ENCODE measurements at regions not wholly inside any gene's neighbourhood (a gene's known extent, or its start where the extent isn't known, plus 50 kb on each side); places are given as distances from the start of the nearest gene placed in this dataset.
A peak's percentile ranks its signal among the peaks of the same experiment; 100 is the strongest.

DNA sequence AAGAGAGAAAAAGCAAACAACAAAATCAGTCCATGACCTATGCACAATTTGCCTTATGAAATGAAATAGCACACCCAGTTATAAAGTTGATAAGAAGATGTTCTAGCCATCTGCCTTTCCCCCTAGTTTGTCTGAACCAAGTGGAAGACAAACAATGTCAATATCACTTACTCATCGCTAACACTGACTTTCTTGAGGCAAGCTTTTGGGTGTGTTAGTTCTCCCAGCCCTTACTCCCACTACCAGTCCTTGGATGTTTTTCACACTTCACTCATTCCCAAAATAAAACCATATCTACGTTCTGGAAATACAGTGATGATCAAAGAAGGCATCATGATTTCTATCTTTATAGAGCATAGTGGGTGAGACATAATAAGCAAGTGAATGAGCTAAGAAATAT, 393.8 kb downstream of the PCDH20 start:
- no peak for DNase-seq

DNA sequence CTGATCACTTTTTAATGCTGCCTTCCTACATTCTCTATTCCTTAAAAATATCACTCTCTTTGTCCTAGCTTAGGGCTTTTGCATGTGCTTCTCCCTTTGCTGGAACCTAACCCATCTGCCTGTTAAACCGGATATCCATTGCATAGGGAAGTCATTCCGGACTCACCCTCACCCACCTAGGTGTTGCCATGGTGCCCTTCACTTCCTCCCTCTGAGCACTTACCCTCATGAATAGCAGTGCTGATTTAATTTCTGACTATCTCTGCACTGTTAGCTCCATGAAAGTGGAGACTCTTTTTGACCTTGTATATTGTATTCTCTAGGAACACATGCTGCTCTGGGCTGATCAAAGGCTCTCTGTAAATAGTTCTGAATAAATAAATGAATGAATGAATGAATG, 401.9 kb downstream of the PCDH20 start:
- DNase-seq: no peak

DNA sequence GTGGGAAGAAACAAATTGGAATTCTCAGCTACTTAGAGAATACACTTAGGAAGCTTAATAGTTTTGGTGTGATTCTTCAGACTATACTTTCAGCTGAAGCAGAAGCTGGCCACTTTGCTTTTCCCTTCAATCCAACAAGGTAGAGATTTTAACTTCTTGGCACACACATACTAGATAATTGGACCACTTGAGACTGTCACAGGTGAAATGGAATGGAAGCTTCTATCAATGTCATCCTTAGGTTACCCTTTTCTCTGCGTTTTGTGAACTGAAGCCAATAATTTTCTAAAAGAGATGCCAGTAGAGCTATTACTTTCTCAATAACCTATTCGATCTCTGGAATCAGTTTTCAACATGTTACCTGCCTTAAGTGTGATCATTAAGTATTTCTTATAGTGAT, 405.3 kb downstream of the PCDH20 start:
- no peak for DNase-seq

DNA sequence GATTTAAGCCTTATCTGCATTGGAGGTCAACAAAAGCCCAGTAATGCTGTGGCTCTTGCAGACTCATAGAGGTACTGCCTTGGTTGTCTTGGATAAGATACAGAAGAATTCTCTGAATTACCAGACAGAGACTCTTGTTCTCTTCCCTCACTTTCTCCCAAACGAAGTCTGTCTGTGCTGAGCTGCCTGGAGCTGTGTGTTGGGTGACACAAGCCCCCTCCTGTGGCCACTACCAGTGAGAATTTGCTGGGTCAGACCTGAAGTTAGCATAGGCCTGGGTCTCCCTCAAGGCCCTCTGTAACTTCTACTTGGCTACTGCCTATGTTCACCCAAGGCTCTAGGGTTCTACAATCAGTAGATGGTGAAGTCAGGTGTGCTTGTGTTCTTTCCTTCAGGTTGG, 413.0 kb downstream of the PCDH20 start:
- no peak for DNase-seq

DNA sequence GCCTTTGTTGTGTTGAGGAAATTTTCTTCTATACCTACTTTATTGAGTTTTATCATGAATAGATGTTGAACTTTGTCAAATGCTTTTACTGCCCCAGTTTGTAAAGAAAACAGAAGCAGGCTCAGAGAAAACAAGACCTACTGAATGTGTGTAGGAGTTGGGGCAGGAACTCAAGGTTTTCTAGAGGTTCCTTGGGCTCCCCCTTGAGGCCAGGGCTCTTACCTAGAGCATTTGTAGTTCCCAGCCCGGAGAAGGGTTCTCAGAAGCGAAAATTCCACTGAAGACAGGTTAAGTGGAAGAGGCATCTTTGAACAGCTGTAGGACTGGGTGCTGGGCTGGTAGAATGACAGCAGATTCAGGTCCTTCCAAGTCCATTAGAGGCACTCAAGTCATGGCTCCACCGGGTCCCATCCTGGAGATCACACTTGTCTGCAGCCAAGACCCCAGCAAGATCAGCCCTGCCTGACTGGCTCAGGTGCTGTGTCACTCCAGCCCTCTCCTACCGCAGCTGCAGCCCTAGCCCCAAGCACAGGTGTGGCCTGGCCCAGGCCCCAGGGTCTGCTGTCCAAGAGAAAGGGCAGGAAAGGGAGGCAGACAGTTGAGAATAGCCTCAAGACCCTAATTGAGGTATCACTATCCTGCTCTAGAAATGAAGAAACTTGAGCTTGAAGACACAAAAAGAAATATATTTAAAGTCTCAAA, 425.5 kb downstream of the PCDH20 start:
- no peak for DNase-seq

DNA sequence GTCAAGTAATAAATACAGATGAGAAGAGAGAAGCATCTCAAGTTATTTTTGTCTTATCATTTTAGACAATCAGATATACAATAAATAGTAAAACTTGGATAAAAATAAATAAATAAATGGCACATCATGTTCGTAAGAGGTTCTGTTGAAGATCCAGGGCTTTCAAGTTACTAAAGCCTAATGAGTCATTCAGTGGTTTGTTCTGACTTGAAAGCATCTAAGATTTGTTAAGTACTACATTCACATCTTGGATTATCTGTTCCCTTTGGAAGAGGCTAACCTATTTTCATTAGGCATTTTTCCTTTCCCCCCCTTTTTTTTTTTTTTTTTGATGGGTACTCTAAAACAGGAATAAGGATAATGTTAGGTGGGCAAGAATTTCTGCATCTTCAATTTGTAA, 429.3 kb downstream of the PCDH20 start:
- DNase-seq: no peak

DNA sequence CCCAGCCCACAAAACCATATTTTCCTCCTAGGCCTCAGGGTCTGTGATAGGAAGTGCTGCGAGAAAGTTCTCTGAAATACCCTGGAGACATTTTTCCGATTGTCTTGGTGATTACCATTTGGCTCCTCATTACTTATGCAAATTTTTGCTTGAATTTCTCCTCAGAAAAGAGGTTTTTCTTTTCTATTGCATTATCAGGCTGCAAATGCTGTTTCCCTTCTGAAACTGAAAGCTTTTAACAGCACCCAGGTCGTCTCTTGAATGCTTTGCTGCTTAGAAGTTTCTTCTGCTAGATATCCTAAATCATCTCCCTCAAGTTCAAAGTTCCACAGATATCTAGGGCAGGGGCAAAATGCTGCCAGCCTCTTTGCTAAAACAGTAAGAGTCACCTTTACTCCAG, 434.2 kb downstream of the PCDH20 start:
- no peak for DNase-seq

DNA sequence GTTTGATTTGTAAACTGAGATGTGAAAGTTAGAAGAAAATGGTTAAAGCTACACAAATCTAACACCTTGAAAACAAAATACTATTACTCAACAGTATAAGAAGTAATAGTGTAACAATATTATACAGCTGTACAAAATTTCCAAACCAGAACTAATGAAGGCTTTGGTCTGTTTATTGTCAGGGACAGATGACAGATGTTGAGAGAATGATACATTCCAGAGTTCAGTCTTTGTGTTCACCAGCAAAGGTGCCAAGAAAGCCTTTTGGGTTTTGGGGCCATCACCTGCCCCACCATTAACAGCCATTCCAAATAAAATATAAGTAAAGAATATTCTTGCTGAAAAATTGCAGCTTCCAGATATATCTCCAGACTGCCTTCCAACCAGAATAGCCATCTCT, 439.3 kb downstream of the PCDH20 start:
- no peak for DNase-seq

DNA sequence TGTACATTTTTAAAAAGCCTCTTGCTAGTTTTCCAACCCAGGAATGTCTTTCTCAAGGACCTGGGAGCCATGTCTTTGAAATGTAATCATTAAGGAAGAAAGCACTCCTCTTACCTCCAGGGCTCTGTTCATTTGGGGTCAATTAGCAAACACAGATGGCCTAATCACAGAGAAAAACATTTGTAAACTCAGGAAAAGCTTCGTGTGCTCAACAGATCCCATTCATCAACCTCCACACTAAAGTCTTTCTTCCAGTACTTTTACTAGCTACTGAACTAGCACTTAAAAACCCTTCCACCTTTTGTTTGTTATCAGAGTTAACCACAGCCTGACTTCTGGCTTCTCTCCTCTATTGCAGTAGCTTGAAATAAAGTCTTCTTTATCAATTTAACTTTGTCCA, 441.4 kb downstream of the PCDH20 start:
- no peak for DNase-seq

DNA sequence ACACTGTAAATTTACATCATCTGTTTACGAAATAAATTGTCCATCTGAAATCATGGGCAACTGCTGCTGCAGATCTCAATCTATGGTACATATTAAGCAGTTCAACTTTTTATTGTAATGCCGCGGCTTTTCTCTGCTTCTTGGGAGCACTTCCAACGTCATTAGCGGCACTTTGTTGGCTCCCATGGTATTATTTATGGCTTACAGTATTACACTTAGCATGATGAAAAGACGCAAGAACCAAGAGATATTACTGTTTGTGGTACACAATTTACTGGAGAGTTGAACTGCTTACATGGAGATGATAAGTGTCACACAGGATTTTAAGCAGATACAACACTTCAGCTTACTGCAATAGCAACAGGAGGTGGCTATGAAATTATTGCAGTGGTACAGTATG, 442.1 kb downstream of the PCDH20 start:
- no peak for DNase-seq

DNA sequence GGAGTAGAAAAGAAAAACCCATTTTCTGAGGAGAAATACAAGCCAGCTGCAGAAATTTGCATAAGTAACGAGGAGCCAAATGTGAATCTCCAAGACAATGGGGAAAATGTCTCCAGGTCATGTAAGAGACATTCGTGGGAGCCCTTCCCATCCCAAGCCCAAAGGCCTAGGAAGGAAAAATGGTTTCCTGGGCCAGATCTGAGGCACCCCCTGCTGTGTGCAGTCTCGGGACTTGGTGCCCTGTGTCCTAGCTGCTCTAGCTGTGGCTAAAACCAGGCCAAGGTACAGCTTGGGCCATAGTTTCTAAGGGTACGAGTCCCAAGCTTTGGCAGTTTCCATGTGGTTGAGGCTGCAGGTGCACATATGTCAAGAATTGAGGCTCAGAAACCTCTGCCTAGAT, 444.9 kb downstream of the PCDH20 start:
- DNase-seq: no peak

DNA sequence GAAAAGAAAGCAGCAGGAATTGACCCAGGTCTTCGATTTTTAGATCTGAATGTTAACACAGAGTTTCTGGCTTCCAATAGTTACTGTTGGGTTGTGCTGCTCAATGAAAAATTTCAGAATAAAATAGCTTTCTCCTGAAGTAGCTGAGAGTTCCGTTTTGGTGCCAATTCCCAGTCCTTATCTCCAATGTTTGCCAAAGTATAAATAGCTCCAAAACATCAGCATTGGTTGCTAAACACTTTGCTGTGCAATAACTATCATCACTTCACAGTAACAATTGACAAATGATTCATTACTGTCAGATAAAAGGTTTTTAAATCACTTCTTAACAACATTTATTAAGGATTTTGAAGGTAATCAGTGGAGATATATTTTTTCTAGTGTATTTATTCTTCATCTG, 446.0 kb downstream of the PCDH20 start:
- peak; percentile 30 for DNase-seq

DNA sequence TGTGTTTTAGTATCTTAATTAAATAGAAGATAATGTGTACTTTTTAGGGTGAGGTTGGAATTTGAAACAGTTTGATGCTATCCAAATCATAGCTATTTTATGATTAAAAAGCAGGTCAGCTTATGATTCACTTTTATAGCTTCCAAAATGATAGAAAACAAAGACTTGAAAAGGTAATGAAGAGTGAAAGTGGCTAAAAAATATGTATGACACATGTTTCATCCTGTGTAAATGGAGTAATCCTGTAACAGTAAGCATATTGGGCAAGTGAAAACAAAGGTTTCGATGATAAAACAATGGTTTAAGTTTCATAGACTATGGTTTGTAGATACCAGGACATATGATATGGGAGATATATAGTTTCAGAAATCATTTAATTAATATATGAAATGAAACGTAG, 456.2 kb downstream of the PCDH20 start:
- no peak for DNase-seq

DNA sequence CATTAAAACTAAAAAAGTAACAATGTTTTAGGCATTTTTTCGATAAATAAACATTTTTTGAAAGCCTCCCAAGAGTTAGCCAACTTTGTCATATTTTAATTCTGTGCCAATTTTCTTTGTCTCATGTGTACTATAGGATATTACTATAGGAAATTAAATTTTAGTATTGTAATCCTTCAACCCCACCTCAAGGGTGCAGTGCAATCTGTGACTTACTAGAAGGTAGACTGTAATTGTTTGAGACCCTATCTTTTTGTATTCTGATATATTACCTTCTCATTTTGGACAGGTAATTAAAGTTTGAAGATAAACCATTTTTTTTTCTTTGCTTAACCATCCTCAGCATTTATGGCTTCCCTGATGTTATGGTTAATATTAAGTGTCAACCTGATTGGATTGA, 457.8 kb downstream of the PCDH20 start:
- DNase-seq: no peak

DNA sequence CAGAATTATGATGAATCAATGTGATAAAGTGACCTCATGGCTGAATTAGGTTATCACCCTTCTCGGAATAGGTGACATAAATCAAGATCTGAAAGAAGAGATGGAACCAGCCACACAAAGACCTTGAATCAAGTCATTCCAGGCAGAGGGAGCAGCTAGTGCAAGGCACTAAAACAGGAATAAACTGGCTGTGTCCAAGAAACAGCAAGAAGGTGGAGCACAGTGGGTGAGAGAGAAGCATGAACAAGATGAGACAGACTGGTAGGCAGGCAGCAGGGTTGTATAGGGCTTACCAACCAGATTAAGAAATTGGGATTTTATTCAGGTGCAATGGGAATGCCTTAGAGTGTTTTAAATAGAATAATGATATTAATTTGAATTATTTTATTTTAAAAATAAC, 470.3 kb downstream of the PCDH20 start:
- peak; percentile 35 for DNase-seq

DNA sequence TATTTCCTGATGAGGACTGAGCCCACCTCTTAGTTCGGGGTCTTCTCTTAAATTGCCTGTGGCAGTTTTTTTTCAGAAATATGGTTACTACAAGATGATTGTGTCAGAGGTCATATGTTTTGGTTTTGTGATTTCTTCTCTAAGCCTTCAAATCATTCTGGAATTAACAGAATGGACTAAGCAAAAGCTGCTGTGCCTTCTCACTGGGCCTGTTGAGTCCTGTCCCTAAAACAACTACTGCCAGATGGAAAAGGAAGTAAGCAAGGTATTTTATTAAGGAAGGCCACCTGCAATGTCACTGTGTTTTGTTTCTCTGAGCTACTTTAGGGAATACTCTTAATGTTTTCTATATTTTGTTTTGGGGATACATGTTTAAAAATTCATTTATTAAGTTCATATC, 470.8 kb downstream of the PCDH20 start:
- DNase-seq: peak; percentile 60

DNA sequence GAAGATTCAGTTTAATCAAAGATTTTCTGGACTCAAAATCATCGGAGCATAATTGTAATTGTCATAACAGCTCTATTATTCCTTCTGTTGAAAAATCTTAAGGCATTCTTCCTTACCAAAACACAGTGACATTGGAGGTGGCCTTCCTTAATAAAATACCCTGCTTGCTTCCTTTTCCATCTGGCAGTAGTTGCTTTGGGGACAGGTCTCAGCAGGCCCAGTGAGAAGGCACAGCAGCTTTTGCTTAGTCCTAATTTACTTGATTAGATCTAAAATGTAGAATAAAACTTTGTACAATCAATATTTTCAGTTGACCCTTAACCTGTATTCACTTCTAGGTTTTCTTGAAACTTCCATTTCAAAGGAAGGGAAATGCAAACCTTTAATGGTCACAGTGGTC, 471.6 kb downstream of the PCDH20 start:
- peak; percentile 40 for DNase-seq

DNA sequence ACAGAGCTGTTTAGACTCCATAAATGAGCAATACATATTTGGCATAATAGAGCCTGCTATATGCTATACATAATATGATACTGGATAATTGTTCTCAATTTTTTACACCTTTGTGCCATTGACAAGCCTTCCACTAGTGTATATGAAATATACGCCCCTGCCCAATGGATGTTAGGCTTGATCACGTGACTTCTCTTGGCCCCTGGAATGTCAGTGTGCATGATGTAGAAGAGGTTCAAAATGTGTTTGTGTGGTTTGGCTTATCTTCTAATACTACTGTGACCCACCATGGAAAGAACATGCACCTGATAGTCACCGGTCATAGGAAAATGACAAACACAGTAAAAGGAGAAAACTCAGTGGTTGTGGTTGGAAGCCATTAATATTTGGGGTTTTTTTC, 479.4 kb downstream of the PCDH20 start:
- no peak for DNase-seq

DNA sequence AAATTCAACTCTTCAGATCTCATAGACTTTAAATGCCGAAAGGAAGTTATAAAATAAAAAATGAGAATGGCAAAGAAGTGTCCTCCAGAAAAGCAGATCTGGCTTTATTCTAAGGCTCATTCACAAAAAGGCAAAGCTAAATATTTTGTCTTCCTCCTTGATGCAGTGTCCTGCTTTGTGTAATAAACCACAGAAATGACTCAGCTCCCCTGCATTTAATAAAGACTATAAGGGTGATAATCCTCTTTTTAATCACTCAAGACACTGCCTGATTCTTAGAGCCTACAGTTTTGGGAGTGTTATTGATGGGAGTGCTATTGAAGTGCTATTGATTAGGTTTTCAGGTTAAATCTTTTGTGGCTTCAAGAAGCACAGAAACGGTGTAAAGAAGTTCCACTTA, 482.0 kb downstream of the PCDH20 start:
- no peak for DNase-seq

DNA sequence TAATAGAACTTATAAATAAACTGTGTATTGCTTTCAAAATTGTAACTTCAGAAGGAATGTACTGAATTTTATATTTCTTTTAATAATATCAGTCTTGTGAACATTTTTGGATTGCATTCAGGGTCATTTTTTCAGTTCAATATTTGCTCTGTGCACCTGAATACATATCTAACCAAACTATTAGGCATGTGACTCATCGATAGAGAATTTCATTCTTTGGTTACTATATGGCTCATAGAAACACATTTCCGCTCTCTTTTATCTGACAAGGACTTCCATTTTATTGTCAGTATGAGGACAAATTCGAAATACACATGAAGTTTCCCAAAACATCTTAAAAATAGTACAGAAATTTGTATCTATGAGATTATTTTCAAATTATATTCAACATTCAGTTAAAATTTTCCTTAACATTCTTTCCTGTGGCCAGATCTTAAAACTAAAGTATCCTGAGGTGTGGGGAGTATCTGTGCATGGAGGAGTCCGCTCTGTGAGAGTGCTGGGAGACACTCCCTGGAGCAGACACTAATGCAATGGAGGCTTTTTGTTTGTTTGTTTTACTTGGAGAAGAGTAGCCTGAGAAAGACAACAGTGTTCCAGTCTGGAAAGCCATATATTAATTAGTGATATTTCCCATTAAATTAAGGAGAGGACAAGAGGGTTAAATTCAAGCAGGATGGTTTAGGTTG, 483.6 kb downstream of the PCDH20 start:
- no peak for DNase-seq

DNA sequence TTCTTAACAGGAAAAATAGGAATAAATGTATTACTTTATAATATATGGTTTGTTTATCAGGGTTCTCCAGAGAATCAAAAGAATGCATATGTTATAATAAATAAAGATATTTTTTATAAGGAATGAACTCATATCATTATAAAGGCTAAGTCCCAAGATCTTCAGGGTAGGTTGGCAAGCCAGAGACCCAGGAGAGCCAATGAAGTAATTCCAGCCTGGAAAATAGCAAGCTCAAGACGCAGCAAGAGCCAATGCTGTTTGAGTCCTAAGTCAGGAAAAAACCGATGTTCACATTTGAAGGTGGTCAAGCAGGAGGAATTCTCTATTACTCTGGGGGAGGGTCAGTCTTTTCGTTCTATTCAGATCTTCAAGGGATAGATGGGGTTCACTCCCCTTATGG, 490.0 kb downstream of the PCDH20 start:
- no peak for DNase-seq

DNA sequence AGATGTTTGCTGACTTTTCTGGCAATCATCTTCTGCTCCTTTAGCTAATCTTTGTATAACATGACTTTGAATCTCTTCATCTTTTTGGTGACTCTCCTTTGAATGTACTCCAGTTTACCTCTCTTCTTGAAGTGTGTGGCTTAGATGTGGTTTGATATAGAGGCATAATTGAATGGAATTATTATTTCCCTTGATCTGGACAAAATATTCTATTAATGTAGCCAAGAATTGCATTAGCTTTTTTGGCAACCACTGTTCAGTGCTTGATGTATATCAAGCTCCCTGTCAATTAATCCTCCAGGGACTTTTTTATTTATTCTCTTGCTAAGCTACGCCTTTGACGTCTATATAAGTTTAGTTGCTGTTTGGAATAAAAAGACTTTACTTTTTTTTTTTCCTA, 490.8 kb downstream of the PCDH20 start:
- DNase-seq: peak; percentile 24

DNA sequence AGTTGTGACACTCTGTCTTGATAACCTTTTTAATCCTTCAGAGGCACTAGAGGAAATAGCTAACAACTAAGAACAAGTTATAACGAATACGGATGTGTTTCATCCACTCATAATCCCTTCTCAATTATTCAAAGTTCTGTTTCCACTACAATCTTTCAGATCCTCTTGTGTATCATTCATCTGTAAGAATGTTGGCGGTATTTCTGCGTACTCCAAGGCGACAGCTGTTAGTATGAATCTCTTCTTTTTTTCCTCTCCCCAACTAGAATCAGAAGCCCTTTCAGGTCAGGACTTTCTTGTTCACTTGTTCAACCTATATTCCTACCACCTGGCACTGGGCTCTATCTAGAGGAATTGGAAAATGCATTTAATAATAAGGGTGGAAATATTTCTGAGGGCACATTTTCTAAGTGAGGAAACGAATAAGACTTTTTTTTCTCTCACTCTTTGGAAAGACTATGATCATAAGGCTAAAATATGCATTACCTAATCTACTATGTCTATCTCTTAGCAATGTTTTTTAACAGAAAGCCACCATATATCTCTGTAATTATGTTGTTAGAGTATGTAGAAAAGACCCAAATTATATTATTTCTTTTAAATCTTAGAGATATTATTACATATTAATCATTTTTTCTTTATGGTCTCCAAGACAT, 492.9 kb downstream of the PCDH20 start:
- no peak for DNase-seq

DNA sequence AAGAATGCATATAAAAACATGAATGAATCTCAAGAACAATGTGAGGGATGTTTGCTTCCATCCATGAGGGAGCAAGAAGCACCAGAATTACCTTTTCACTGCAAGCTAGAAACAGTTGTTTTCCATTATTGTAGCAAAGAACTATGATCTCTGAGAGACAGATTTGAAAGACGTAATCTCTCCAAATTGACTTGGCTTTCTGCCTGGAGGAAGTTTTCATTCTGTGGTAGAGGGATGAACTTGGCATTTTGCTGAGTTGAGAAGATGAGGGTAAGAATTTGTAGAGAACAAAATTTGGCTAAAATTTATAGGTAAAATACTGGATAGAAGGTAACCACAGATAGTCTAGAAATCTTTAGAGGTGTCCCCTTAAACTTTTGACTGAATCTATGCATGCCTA, 496.8 kb downstream of the TDRD3 start:
- peak; percentile 33 for DNase-seq

DNA sequence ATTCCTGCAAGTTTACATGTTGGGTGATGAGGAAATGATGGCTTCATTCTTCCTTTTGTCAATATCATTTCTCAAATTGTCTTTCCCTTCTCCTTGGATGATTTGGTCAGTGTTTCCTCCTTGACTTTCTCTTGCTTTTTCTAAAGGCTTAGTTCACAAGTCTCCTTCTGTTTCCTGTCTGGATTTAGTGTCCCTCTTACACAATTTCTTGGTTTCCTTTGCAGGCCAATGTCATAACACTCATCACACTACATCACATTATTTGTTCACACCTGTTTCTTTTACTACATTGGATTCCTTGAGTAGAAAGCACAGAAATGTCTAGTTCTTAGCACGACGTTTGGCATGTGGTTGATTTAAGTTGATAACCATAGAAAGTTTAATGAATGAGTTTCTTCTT, 490.7 kb downstream of the TDRD3 start:
- DNase-seq: no peak
